HG02759 (cell line): ENCODE measurements at regions not wholly inside any gene's neighbourhood (a gene's known extent, or its start where the extent isn't known, plus 50 kb on each side); places are given as distances from the start of the nearest gene placed in this dataset.

Experiments used
- ATAC-seq: cut with Tn5 transposase; IDR thresholded peaks from one replicate; pipeline ENCODE4 v1.9.1; 2021; ENCODE audit warnings: mild to moderate bottlenecking, moderate library complexity; ENCODE audit not compliant: unreplicated experiment

DNA sequence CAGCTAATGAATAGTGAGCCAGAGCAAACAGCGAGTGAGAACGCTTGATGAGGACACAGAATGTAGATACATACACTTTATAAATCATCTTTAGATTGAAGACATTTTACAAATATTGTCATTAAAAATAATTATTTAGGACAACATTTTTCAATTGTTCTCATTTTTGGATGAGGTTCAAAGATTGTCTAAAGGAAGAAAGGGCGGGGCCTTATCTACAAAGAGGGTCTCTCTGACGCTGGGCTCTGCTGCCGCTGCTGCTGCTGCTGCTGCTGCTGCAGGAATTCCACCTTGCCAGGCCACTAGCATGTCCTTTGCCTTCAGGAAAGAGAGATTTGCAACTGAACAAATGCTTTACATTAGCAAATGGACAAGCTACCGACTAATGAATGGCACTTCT lies 220.7 kb upstream of the TMEM161B start:
- no peak for ATAC-seq

DNA sequence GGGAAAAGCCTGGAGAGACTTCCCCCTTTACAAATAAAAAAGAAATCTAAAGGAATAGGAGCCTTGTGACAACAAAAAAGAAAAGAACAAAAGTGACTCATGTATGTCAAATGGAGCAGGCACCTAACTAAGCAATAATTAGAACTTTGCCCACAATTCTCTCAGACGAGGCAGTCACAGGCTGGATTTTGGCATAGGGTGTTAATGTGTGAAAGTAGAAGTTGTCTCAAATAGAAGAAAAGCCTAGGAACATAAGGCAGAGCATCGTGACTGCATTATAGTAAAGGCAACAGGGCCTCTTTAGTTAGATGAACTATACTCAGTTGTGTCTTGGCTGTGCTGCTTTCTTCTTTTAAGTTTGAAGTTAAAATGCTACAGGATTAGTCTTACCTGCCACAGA lies 219.9 kb upstream of the TMEM161B start:
- ATAC-seq = no peak

GRCh38 chr5:88488130-88488529 lies 219.5 kb upstream of the TMEM161B start:
- ATAC-seq = no peak

- ATAC-seq = no peak
Measured at GRCh38 chr5:88487066-88487465, 218.4 kb upstream of the TMEM161B start.

DNA sequence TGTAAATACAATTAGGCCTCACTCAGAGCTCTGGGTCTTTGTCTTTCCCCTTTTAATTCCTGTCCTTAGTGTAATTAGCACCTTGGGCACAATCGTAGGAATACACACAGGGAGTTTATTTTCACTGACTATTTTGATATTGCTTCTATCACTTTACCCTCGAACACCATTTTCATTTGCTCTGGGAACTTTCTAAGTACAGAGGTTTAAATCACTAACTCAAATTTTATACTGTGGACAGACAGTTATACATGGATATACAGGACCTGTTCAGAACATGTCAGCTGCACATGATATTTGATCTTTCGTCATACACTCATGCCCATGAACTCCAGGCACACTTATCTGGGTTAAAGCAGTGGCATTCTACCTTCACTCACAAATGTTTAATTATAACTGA lies 217.8 kb upstream of the TMEM161B start:
- ATAC-seq = no peak

GRCh38 chr5:88485531-88485930 lies 216.9 kb upstream of the TMEM161B start:
- ATAC-seq = no peak

DNA sequence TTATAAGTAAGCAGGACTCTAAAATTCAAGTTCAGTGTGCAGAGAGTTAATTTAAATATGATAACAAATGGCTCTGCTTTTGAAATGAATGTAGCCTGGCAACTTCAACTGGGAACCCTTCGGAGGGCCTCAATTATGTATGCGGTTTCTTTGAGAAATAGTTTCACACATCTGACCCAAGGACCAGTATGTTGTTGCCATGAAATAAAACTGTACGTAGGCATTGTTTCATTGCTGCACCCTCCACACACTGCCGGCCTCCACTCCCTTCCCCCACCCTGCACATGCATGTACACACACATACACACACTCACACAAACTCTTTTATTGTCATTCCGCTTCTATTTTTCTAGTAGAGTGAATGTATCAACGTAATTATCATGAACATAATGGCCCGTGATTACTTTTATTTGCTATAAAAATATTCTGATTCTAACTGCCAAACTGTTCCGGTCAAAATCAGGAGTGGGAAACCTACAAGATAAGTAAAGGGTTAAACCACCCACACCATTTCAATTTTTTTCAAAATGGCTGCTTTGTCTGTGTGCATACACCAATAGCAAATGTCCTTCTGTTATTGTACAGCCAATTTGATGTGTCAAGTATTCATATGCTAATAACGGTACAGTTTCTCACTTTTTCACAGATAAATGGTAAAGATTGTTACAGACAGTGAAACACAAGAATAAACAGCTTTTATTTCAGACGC lies 215.5 kb upstream of the TMEM161B start:
- ATAC-seq = no peak

- ATAC-seq = no peak
Measured at GRCh38 chr5:88480801-88481499, 212.3 kb upstream of the TMEM161B start.

- no peak for ATAC-seq
Measured at GRCh38 chr5:88480245-88480644, 211.6 kb upstream of the TMEM161B start.

DNA sequence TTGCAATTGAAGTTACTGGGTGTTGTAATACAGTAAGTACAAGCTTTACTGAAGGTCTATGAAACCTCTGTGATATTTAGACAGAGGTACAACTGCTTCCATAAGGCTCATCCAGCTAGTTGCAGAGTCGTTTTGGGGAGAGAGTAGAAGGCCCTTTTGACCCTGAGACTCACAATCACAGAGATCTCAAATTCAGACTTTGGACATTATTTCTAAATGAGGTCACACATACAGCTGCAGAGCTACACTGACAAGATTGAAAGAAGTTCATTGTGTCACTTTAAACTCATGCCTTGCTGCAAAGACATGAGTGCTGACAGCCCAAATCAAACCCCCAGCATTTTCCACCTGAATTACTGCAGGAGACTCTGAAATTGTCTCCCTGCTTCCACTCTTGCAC lies 205.9 kb upstream of the TMEM161B start:
- no peak for ATAC-seq

DNA sequence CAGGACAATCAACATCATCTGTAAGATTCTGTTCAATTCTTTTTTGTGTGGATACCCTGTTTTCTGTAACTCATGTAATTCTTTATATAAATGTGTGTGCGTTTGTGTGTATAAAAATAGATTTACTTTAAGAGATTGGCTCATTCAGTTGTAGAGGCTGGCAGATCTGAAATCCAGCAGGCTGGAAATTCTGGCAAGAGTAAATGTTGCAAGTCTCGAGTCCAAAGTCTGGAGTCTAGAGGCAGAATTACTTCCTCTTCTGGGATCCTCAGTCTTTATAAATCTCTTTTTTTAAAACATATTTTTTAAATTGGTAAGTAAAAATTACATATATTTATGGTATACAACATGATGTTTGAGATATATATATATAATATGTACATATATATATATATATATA lies 202.1 kb upstream of the TMEM161B start:
- no peak for ATAC-seq

- no peak for ATAC-seq
Measured at GRCh38 chr5:88459971-88460370, 191.3 kb upstream of the TMEM161B start.

DNA sequence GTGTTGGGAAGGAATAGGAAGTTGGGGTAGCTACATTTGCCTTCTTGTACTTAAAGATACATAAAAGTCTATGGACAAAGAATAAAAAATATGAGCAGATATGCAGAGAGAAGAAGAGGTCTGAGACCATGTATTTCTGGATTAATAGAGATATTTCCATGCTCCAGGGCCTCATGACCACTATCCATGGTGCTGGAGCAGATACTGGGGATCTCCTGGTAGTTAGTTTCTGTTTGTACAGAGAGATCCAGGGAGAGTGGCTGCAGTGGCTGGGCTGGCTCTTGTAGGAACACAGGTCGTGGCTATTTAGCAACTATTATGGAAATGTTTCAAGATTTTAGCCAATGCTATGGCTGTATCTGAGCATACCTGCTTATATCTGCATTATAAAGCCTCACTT lies 184.2 kb upstream of the TMEM161B start:
- no peak for ATAC-seq

GRCh38 chr5:88450239-88450638 lies 181.6 kb upstream of the TMEM161B start:
- ATAC-seq = no peak

GRCh38 chr5:88438006-88438405 lies 169.4 kb upstream of the TMEM161B start:
- no peak for ATAC-seq

DNA sequence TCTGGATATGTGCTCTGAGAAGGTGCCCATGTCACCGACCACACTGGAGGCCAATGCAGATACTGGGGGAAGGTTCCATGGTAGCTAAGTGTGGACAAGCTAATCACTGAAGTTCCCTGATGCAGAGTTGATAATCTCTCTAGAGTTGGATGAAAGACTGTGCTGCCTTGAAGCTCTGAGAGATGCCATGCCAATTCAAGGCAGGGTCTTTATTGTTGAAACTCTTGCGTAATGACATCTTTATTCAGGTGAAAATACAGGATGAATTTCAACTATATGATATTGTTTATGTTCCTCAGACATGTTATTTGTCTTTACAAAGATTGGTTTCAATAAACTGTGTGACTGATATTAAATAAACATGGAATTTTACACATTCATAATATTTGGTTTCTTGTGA lies 167.6 kb upstream of the TMEM161B start:
- ATAC-seq = no peak

- ATAC-seq = no peak
Measured at GRCh38 chr5:88428633-88429032, 160.0 kb upstream of the TMEM161B start.

DNA sequence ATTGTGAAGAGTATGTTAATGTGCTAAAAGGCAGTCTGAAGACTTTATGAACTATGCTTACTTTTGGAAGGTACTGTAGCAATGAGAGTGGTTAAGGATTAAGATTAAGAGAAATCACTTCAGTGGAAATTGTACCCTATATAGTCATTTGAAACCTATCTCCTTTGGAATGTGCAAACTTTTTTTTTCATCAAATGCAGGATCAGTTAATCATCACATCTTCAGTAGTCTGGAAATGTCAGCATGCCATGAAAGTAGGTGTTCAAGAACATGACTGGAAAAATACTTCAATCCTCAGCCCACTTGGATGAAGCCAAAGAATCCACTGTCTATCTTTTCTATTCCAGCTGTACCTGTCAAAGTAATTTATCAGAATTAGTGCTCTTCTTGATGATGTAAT lies 157.8 kb upstream of the TMEM161B start:
- no peak for ATAC-seq

DNA sequence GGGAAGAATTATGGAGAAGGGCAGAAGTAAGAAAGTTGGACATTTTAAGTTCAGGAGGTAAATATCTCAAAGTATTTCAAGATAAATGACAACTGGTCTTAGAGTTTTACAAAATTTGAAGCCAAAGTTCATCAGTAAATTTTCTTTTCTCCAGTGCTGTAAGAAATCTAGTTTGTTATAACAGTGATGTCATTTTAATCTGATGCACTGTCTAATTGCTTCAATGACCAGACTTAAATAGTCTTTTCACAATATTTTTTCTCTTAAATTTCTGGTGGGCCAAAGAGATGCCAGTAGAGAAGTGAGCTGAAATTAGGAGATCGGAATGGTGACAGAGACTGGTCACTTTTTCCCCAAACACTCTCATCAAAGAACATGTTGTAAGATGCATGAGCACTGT lies 156.5 kb upstream of the TMEM161B start:
- no peak for ATAC-seq

DNA sequence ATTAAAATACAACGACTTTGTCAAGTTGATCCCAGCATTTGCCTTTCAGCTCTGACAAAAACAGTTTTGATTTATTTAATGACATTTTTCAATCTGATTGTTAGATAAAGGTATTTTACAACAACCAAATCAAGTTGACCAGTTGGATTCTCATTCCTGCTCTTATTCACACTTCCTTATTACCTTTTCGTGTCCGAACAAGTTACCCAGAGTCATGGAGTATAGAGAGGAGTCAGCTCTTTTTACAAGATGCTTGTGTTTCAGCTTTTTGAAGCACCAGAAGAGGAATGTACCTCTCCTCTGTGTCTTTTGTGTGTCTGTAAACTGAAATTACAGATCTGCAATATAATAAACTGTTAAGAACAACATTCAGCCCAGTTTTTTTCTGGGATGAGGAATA lies 151.3 kb upstream of the TMEM161B start:
- no peak for ATAC-seq

- no peak for ATAC-seq
Measured at GRCh38 chr5:88407341-88407740, 138.7 kb upstream of the TMEM161B start.

- ATAC-seq = no peak
Measured at GRCh38 chr5:88405783-88406182, 137.1 kb upstream of the TMEM161B start.

DNA sequence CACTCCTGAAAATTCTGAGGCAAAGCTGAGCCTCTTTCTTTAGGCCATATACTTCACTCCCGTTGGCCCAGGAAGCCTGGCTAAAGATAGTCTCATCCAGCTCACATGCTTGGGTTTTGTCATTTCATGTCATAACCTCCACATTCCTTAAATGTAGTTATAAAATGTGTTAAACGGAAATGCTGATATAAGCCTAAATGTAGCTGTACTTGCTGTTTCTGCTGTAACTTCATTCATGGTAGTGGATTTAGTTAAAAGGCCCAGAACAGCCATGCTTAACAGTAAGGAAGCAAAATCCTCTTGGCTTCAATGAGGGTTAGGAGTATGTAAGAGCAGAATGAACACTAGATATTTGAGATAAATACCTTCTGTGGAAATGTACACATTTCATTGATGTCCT lies 135.8 kb upstream of the TMEM161B start:
- ATAC-seq = no peak
